ENCODE measurements at regions not wholly inside any gene's neighbourhood (a gene's known extent, or its start where the extent isn't known, plus 50 kb on each side); places are given as distances from the start of the nearest gene placed in this dataset.

GRCh38 chrX:40148385-40149285 is 50.9 kb upstream of the BCOR start:
- TF ChIP-seq, protein P1, sequence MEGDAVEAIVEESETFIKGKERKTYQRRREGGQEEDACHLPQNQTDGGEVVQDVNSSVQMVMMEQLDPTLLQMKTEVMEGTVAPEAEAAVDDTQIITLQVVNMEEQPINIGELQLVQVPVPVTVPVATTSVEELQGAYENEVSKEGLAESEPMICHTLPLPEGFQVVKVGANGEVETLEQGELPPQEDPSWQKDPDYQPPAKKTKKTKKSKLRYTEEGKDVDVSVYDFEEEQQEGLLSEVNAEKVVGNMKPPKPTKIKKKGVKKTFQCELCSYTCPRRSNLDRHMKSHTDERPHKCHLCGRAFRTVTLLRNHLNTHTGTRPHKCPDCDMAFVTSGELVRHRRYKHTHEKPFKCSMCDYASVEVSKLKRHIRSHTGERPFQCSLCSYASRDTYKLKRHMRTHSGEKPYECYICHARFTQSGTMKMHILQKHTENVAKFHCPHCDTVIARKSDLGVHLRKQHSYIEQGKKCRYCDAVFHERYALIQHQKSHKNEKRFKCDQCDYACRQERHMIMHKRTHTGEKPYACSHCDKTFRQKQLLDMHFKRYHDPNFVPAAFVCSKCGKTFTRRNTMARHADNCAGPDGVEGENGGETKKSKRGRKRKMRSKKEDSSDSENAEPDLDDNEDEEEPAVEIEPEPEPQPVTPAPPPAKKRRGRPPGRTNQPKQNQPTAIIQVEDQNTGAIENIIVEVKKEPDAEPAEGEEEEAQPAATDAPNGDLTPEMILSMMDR (IDR thresholded peaks at IDR 0.05; ENCODE audit: borderline replicate concordance, extremely low read depth, low read length, poor library complexity, severe bottlenecking), result no peak
- no peak for TF ChIP-seq EZH2 (IDR thresholded peaks at IDR 0.05; ENCODE audit: borderline replicate concordance, low read depth, low read length, severe bottlenecking)
